AG10803 (cell line): ENCODE measurements at regions not wholly inside any gene's neighbourhood (a gene's known extent, or its start where the extent isn't known, plus 50 kb on each side); places are given as distances from the start of the nearest gene placed in this dataset.
"Not testable (repeated sequence)": the region's sequence is repeated elsewhere in the genome, so short reads cannot be mapped to it uniquely, and the experiment has no call there.

Experiments
- DNase-seq: peaks from one replicate; pipeline ENCODE4 v3.0.0; 2010; ENCODE audit warnings: low read depth
- H3K4me3 ChIP-seq: 2 replicates; pipeline ENCODE4 v1.5.1; 2011; ENCODE audit warnings: mild to moderate bottlenecking, low read length, control low read depth
- TF ChIP-seq, protein P1 (sequence below): conservative IDR thresholded peaks from 2 replicates; pipeline ENCODE4 v1.5.1; 2011; ENCODE audit warnings: mild to moderate bottlenecking, low read length, control low read depth, inconsistent platforms

DNA sequence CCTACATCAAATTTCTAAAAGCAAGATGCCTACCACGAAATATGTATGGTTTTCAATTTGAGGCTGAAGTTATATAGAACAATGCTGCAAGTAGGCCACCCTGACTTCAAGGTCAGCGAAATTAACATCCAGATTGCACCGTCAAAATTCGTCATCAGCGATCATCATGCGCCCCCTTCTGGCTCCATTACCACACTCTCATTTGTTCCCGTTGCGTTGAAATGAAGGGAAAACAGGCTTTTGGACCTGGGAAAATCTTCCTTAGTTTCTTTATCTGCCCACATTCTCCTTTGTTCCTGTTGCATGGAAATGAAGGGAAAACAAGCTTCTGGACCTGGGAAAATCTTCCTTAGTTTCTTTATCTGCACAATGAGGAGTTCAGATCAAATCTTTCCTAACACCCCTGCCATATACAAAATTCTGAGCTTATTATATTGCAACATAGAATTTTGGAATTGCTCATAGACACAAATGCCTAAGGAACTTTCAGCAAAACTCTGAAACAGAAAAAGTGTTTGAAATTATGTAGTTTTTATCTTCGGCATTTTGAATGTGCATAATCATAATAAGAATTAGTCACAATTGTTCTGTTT is 98.2 kb upstream of the PRKCQ start:
- TF ChIP-seq, protein P1, sequence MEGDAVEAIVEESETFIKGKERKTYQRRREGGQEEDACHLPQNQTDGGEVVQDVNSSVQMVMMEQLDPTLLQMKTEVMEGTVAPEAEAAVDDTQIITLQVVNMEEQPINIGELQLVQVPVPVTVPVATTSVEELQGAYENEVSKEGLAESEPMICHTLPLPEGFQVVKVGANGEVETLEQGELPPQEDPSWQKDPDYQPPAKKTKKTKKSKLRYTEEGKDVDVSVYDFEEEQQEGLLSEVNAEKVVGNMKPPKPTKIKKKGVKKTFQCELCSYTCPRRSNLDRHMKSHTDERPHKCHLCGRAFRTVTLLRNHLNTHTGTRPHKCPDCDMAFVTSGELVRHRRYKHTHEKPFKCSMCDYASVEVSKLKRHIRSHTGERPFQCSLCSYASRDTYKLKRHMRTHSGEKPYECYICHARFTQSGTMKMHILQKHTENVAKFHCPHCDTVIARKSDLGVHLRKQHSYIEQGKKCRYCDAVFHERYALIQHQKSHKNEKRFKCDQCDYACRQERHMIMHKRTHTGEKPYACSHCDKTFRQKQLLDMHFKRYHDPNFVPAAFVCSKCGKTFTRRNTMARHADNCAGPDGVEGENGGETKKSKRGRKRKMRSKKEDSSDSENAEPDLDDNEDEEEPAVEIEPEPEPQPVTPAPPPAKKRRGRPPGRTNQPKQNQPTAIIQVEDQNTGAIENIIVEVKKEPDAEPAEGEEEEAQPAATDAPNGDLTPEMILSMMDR: peak; percentile 72
- DNase-seq: peak; percentile 21
- no peak overlapping the region for H3K4me3 ChIP-seq

DNA sequence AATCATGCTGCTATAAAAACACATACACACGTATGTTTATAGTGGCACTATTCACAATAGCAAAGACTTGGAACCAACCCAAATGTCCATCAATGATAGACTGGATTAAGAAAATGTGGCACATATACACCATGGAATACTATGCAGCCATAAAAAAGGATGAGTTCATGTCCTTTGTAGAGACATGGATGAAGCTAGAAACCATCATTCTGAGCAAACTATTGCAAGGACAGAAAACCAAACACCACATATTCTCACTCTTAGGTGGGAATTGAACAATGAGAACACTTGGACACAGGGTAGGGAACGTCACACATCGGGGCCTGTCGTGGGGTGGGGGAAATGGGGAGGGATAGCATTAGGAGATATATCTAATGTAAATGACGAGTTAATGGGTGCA is 97.1 kb upstream of the PRKCQ start:
- DNase-seq, H3K4me3 ChIP-seq: not testable (repeated sequence)

DNA sequence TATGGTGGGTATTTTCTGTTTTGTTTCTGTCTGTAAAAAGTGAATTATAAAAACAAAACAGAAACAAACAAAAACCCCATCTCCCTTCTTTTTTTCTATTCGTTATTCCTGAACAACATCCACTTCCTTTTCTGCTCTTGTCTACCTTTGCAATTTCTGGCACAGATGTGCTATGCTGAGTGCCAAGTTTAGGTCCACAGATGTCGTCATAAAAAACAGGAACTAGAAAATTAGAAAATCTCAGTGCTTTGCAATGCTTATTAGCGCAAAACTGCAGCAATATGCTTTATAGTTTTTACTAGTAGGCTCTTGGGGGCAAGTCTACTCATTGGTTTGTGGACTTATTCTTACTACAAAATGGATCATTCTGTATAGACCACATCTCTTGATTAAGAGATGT is 94.2 kb upstream of the PRKCQ start:
- no peak overlapping the region for H3K4me3 ChIP-seq
- TF ChIP-seq, protein P1: no peak
- no peak for DNase-seq

DNA sequence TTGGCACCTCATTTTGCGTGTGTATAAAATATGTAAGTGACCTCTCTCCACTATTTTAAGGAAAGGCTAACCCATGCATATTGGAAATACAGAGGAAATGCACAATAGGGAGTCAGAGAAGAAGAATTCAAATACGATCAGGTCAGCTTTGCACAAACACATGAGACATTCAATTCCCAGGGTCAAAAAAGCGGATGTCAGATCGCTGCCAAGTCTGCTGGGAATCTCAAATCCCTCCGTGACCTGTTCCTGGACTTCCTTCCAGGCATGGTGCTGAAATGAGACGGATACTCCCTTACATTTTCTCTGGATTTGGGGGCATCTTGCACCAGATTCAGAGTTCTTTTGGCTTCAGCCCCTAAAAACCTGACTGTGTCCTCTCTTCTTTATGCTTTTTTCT is 91.9 kb upstream of the PRKCQ start:
- H3K4me3 ChIP-seq: no peak overlapping the region
- TF ChIP-seq, protein P1: no peak
- DNase-seq: no peak

DNA sequence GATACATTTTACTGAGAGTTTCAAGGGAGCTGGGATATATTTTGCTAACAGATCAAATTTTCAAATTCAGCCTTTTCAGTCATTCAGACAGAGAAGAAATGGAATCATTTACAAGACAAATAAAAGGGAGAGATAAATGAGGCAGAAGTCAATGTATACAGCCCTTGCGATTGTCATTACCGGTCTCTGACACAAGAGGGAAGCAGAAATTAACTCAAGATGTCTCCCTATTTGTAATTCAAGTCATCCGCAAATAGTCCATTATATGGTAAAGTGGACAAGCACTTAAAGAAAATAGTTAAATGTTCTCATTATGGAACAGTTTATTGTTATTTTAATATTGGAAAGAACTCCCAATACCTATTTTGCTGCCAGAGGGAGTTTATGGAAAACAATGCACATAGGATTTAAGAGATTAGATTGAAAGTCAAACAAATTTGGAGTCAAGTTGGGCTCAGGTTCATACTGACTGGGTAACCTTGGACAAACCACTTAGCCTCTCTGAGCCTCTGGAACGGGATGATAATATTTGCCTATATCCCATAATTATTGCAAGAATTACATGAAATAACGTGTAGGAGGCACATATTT is 89.3 kb upstream of the PRKCQ start:
- TF ChIP-seq, protein P1: peak; percentile 91
- DNase-seq: peak; percentile 64
- no peak overlapping the region for H3K4me3 ChIP-seq

DNA sequence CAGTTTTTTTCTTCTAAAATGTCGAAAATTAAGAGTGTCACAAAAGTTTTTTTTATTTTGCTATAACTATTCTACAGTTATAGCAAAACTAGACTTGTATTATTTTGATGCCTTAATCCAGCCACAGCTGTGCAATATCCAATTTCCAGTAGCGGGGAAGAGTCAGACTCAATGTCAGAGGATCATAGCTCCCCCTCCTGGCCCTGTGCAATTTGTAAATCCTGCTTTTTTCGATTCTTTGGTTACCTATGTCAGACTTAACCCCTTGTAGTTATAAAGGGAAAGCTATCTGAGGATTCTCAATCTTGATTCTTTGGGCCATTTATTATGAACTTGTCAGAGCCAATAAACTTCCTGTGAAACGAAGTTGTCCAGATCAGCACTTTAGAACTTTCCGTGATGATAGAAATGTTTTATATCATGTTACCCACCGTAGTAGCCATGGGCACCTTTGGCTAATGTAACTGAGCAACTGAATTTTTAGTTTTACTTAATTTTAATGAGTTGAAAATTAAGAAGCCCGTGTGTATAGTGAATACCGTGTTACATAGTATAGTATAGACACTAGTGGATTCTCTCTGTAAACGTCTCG is 87.7 kb upstream of the PRKCQ start:
- DNase-seq: peak; percentile 24

DNA sequence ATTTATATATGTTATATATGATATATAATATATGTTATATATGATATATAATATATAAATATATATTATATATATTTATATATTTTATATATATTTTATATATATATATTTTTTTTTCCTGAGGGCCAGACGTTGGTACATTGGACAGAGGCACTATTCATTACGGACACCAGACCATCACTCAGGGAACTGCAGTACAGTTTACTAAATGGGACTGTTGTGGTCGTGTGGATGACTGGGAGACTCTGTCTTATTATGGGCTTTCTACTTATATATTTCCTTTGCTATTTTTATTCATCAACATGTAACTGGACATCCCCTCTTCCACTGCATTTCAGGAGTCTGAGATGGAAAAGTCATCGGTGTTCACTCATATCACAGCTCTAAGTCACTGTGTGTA is 87.1 kb upstream of the PRKCQ start:
- DNase-seq: no peak
- TF ChIP-seq, protein P1: no peak
- no peak overlapping the region for H3K4me3 ChIP-seq

More for the DNA sequence above, 87.7 kb upstream of the PRKCQ start:
- no peak overlapping the region for H3K4me3 ChIP-seq
- TF ChIP-seq, protein P1: peak; percentile 67
